ENCODE measurements at regions not wholly inside any gene's neighbourhood (a gene's known extent, or its start where the extent isn't known, plus 50 kb on each side); places are given as distances from the start of the nearest gene placed in this dataset.

DNA sequence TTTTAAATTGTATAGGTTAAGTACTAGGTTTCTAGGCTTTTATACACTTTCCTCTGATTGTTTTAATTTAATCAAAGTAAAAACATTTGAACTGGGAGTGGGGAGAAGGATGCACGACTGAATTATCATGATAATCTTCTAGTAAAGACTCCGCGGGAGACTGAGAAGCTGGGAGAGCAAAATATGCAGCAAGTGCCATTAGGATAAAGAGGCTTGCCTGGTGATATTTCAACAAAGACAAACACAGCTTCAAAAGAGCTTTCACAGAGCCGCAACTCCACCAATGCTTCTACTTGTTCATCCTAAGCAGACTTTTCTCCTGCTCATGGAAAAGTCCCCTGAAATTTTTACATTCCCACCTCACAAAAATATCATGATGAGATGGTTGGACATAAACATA lies 239.0 kb upstream of the PTBP2 start:
- H3K4me1 Mint-ChIP-seq (ENCODE audit: low read depth), result no peaks in the 10 kb centered on the region
- no peak overlapping the region for H3K4me3 ChIP-seq (ENCODE audit: low read length)
- H3K4me3 Mint-ChIP-seq, result no peak overlapping the region
- TF ChIP-seq, protein P1, sequence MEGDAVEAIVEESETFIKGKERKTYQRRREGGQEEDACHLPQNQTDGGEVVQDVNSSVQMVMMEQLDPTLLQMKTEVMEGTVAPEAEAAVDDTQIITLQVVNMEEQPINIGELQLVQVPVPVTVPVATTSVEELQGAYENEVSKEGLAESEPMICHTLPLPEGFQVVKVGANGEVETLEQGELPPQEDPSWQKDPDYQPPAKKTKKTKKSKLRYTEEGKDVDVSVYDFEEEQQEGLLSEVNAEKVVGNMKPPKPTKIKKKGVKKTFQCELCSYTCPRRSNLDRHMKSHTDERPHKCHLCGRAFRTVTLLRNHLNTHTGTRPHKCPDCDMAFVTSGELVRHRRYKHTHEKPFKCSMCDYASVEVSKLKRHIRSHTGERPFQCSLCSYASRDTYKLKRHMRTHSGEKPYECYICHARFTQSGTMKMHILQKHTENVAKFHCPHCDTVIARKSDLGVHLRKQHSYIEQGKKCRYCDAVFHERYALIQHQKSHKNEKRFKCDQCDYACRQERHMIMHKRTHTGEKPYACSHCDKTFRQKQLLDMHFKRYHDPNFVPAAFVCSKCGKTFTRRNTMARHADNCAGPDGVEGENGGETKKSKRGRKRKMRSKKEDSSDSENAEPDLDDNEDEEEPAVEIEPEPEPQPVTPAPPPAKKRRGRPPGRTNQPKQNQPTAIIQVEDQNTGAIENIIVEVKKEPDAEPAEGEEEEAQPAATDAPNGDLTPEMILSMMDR (IDR thresholded peaks at IDR 0.05), result no peak
- DNase-seq (no peak), ATAC-seq (ENCODE audit: poor library complexity) (no peak)
- no peaks in the 10 kb centered on the region for H3K9me3 ChIP-seq (ENCODE audit: control insufficient read depth in 1 of 2, insufficient read depth in 1 of 2, low read length in 2 of 2)
- no peaks in the 10 kb centered on the region for H3K27me3 Mint-ChIP-seq
- H3K27ac ChIP-seq (ENCODE audit: low read depth in 1 of 2, low read length in 2 of 2), result no peak overlapping the region
- intact Hi-C loops (cut with DNase I, micrococcal nuclease), result no loop called here
- POLR2A ChIA-PET, result no interaction called here
- H3K9me3 Mint-ChIP-seq, result peaks cover 3% of the 10 kb centered on the region
- no peaks in the 10 kb centered on the region for H3K27me3 ChIP-seq (ENCODE audit: control insufficient read depth in 1 of 2, insufficient read depth in 2 of 2, low read length in 2 of 2)
- H3K4me1 ChIP-seq (ENCODE audit: insufficient read depth, low read length), result no peaks in the 10 kb centered on the region
- H3K36me3 Mint-ChIP-seq (ENCODE audit: low read depth), result no peaks in the 10 kb centered on the region
- no peak overlapping the region for H3K27ac Mint-ChIP-seq
- CTCF ChIA-PET, result no interaction called here
- H3K36me3 ChIP-seq (ENCODE audit: insufficient read depth, low read length), result no peaks in the 10 kb centered on the region

DNA sequence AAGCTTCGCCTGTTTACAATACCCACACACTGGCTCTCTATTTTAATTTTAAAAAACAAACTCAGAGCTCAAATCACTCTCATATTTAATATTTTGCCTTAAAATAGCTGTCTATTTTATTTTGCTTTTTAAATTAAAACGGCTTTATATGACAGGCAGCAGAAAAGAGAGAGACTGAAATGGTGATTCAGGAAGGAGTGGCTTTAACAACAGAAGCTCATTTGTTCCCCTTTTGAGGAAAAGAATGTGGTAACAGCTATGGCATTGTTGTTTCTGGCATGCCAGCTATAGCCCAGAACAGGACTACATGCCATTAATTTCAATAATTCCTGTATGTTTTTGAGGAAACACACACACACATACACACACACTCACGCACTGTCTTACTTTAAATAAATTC lies 234.2 kb upstream of the PTBP2 start:
- Histone ChIP-seq H3K27ac (ENCODE audit: low read depth in 1 of 2, low read length in 2 of 2) (no peak overlapping the region), H3K36me3 (ENCODE audit: insufficient read depth, low read length) (no peaks in the 10 kb centered on the region), H3K9me3 (ENCODE audit: control insufficient read depth in 1 of 2, insufficient read depth in 1 of 2, low read length in 2 of 2) (no peaks in the 10 kb centered on the region), H3K4me1 (ENCODE audit: insufficient read depth, low read length) (no peaks in the 10 kb centered on the region), H3K4me3 (ENCODE audit: low read length) (no peak overlapping the region), H3K27me3 (ENCODE audit: control insufficient read depth in 1 of 2, insufficient read depth in 2 of 2, low read length in 2 of 2) (no peaks in the 10 kb centered on the region)
- no peak overlapping the region for H3K4me3 Mint-ChIP-seq
- intact Hi-C loops (cut with DNase I, micrococcal nuclease), result no loop called here
- no peaks in the 10 kb centered on the region for H3K9me3 Mint-ChIP-seq
- no peaks in the 10 kb centered on the region for H3K27me3 Mint-ChIP-seq
- ChIA-PET CTCF (no interaction called here), POLR2A (no interaction called here)
- ATAC-seq (ENCODE audit: poor library complexity) (no peak), DNase-seq (no peak)
- no peaks in the 10 kb centered on the region for H3K4me1 Mint-ChIP-seq (ENCODE audit: low read depth)
- TF ChIP-seq, protein P1 (IDR thresholded peaks at IDR 0.05), result no peak
- no peaks in the 10 kb centered on the region for H3K36me3 Mint-ChIP-seq (ENCODE audit: low read depth)
- no peak overlapping the region for H3K27ac Mint-ChIP-seq

DNA sequence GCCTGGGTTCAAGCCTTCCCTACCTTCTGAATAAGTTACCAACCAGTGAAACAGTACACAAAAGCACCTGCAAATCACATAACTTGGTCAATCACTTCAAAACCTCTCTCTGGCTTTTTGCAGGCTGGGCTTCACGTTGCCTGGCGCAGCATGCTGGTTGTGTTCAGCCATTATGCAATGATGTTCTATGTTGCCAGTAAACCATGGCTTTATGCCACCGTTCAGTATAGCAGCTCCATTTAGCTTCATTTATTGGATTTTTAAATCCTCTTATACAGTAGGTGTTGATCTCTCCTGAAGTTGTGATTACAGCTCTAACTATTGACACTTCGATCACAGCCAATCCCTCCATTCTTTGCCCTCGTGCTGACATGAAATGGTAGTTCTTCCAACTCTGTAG lies 233.6 kb upstream of the PTBP2 start:
- Histone ChIP-seq H3K27me3 (ENCODE audit: control insufficient read depth in 1 of 2, insufficient read depth in 2 of 2, low read length in 2 of 2) (no peaks in the 10 kb centered on the region), H3K9me3 (ENCODE audit: control insufficient read depth in 1 of 2, insufficient read depth in 1 of 2, low read length in 2 of 2) (no peaks in the 10 kb centered on the region), H3K4me3 (ENCODE audit: low read length) (no peak overlapping the region), H3K27ac (ENCODE audit: low read depth in 1 of 2, low read length in 2 of 2) (no peak overlapping the region), H3K4me1 (ENCODE audit: insufficient read depth, low read length) (no peaks in the 10 kb centered on the region), H3K36me3 (ENCODE audit: insufficient read depth, low read length) (no peaks in the 10 kb centered on the region)
- Mint-ChIP-seq H3K27me3 (no peaks in the 10 kb centered on the region), H3K36me3 (ENCODE audit: low read depth) (no peaks in the 10 kb centered on the region), H3K27ac (no peak overlapping the region), H3K4me3 (no peak overlapping the region), H3K9me3 (no peaks in the 10 kb centered on the region), H3K4me1 (ENCODE audit: low read depth) (no peaks in the 10 kb centered on the region)
- intact Hi-C loops (cut with DNase I, micrococcal nuclease), result no loop called here
- no peak for DNase-seq
- ChIA-PET POLR2A (no interaction called here), CTCF (no interaction called here)
- TF ChIP-seq, protein P1 (IDR thresholded peaks at IDR 0.05), result no peak
- no peak for ATAC-seq (ENCODE audit: poor library complexity)
